LHCN-M2 (cell line): ENCODE measurements at regions not wholly inside any gene's neighbourhood (a gene's known extent, or its start where the extent isn't known, plus 50 kb on each side); places are given as distances from the start of the nearest gene placed in this dataset.

Experiments used
- DNase-seq: peaks from one replicate; pipeline ENCODE4 v3.0.0-alpha.2; 2012; ENCODE audit warnings: low read depth

- DNase-seq = no peak
These were observed 57.4 kb upstream of the SASH1 start for GRCh38 chr6:148285205-148285604.

- no peak for DNase-seq
These were observed 56.1 kb upstream of the SASH1 start for GRCh38 chr6:148286563-148286962.

DNA sequence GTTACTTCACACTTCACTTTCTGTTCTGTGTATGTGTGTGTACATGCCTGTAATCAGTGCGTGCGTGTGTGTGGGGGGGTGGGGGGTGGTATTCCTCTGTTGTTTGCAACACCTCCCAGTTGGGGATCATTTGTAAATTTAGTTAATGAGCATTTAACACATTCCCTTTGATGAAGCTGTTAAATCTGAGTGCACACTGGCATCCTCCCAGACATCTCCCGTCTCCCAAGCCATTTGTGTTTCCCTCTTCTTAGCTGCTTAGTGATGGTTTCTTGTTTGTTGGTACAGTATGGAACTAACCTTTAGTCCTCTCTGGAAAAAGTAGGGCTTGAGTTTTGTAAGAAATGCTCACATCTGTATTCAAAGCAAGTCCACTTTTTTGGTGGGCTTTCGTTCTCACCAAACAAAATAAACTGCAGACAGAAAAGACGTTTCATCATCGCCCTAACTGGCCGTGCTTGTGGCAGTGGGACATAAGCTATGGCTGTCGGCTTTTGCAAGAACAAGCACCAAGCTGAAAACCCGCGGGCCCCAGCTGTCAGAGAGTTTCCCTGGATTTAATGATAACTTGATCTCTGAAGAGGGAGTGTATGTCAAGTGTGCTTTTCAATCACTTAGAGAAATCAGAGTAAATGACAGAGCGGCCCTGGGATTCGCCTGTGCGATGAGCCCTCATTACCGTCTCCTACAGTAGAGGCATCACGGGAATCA, 54.9 kb upstream of the SASH1 start:
- DNase-seq = no peak

DNA sequence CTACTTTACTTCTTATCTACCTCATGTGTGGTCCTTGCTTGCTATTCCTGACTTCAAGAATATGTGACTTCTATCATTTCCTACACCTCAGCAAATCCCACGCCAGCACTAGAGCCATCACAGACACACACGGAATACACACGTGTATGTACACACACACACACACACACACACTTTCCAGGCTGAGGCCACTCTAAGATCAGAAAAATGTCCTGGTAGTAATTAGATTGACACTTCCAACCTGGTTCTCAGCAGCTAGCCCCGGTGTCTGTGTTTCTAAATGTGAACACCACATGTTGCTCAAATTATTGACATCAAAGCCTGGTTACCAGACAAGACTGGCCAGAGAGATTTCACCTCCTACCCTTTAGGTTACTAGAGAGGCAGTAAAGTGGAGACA, 54.1 kb upstream of the SASH1 start:
- no peak for DNase-seq

DNA sequence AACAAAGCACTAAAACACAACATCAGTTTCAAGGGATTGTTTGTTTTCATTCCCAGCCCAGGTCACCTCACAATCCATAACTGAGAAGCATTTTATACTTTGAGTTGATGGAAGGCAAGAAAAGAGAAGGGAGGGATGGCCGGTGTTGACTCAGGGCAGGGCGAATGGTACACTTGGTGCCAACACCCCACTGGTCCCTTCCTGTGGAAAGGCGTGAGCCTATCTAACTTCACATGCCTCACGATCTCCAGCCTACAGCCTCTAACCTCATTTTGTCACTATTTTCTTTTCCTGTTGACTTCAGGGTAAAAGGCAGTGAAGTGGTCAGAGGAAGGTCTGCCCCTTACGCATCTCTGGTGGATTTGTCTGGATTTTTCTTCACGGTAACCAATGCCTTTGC, 53.5 kb upstream of the SASH1 start:
- DNase-seq = no peak

DNA sequence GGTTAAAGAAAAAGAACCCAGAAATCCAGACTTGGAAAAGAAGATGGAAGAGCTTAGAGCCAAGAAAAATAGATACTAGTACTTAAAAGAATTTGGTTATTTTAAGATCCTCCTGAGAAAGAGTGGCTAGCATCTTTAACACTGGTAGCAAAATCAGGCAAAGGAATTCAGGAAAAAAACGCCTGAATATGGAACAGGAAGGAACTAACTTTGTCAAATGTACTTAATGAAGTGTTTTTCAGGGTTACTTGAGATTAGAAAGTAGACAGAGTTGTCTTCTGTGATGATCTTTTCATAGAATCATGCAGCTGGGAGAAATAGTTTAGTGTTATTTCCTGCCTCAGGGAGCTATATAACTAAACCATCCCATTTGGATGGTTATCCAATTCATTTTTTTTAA, 50.8 kb upstream of the SASH1 start:
- DNase-seq = no peak
